Activated CD4-positive, alpha-beta memory T cell treated with anti-CD3 and anti-CD28 coated beads, Interleukin-2, amount 10 ng/mL, durations not matched to agents 7 days and 5 days (primary cell): ENCODE measurements at regions not wholly inside any gene's neighbourhood (a gene's known extent, or its start where the extent isn't known, plus 50 kb on each side); places are given as distances from the start of the nearest gene placed in this dataset.

Source experiments
- CTCF ChIA-PET: fragments of 350-600 bp; sonication (Branson Sonifier 250); formaldehyde crosslinking; loops from one replicate; lab custom pipeline; 2021; ENCODE audit warnings: antibody characterized with exemption, inconsistent platforms; lab: Charles Lee
- POLR2A ChIA-PET: fragments of 350-600 bp; sonication (Branson Sonifier 250); formaldehyde crosslinking; loops from one replicate; lab custom pipeline; 2021; ENCODE audit warnings: antibody characterized with exemption; lab: Charles Lee
- DNase-seq: peaks from one replicate; pipeline ENCODE4 v3.0.0-alpha.2; 2020
- H3K27ac Mint-ChIP-seq: one replicate; pipeline ENCODE4 v1.8.0; 2021; ENCODE audit warnings: mild to moderate bottlenecking, mixed read lengths
- H3K27me3 Mint-ChIP-seq: one replicate; pipeline ENCODE4 v1.8.0; 2021; ENCODE audit warnings: mixed read lengths
- H3K36me3 Mint-ChIP-seq: one replicate; pipeline ENCODE4 v1.8.0; 2021; ENCODE audit warnings: low read depth, mixed read lengths
- H3K4me1 Mint-ChIP-seq: one replicate; pipeline ENCODE4 v1.8.0; 2021; ENCODE audit warnings: mixed read lengths
- H3K4me3 Mint-ChIP-seq: one replicate; pipeline ENCODE4 v1.8.0; 2021; ENCODE audit warnings: mild to moderate bottlenecking, mixed read lengths
- H3K9me3 Mint-ChIP-seq: one replicate; pipeline ENCODE4 v1.8.0; 2021; ENCODE audit warnings: mixed read lengths

- Mint-ChIP-seq H3K27me3 (no peaks in the 10 kb centered on the region), H3K4me3 (no peak overlapping the region), H3K27ac (no peak overlapping the region), H3K9me3 (peaks cover 2% of the 10 kb centered on the region), H3K36me3 (no peaks in the 10 kb centered on the region), H3K4me1 (no peaks in the 10 kb centered on the region)
- ChIA-PET CTCF (no interaction called here), POLR2A (no interaction called here)
- DNase-seq = no peak
These were observed 794.3 kb upstream of the CDH7 start for GRCh38 chr18:64956465-64956864.

DNA sequence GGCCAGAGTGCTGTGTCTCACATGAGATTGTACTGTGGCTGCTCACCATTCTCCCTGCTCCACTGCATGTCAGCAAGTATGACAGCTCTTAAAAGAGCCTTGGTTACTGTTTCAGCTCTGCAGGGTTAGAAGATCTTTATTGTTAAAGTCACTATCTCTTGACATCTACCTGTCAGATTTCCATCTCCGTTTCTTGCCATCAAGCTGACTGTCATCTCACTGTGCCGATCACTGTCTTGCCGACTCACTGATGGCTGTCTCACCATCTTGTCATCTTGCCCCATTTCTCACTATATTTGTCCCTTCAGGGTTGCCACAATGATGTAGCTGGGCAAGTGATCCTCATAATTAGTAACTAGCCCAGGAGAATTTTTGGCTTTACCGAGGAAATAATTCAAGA lies 800.9 kb upstream of the CDH7 start:
- H3K27ac Mint-ChIP-seq = no peak overlapping the region
- peaks cover 24% of the 10 kb centered on the region for H3K9me3 Mint-ChIP-seq
- no peaks in the 10 kb centered on the region for H3K36me3 Mint-ChIP-seq
- no peak for DNase-seq
- H3K4me3 Mint-ChIP-seq = no peak overlapping the region
- no peaks in the 10 kb centered on the region for H3K4me1 Mint-ChIP-seq
- H3K27me3 Mint-ChIP-seq = no peaks in the 10 kb centered on the region
- POLR2A ChIA-PET = no interaction called here
- CTCF ChIA-PET = no interaction called here

GRCh38 chr18:64936671-64937070 lies 787.8 kb upstream of the LINC00305 start:
- ChIA-PET POLR2A (no interaction called here), CTCF (no interaction called here)
- H3K4me1 Mint-ChIP-seq = no peaks in the 10 kb centered on the region
- no peak overlapping the region for H3K27ac Mint-ChIP-seq
- no peaks in the 10 kb centered on the region for H3K27me3 Mint-ChIP-seq
- H3K9me3 Mint-ChIP-seq = no peaks in the 10 kb centered on the region
- no peak overlapping the region for H3K4me3 Mint-ChIP-seq
- no peaks in the 10 kb centered on the region for H3K36me3 Mint-ChIP-seq
- DNase-seq = no peak

DNA sequence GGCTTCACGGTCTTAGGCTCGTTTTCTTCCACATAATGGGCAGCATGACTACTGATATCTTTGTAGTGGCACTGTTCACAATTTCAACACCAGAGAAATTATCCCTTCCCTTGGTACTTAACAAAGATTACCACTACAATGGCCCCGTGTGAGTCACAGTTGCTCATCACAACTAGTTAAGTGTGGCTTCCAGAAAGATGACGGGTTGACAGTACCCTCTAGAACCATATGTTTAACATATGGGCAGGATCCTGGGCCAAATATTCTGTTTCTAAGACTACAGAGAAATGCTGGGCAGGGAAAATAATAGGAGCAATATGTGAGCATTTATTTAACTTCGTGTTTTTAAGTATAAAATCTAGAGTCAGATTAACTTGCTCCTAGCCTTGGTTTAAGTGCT lies 780.1 kb upstream of the LINC00305 start:
- H3K27me3 Mint-ChIP-seq = no peaks in the 10 kb centered on the region
- H3K36me3 Mint-ChIP-seq = no peaks in the 10 kb centered on the region
- peaks cover 6% of the 10 kb centered on the region for H3K9me3 Mint-ChIP-seq
- no peak overlapping the region for H3K27ac Mint-ChIP-seq
- no peak overlapping the region for H3K4me3 Mint-ChIP-seq
- H3K4me1 Mint-ChIP-seq = no peaks in the 10 kb centered on the region
- no peak for DNase-seq
- ChIA-PET POLR2A (no interaction called here), CTCF (no interaction called here)

GRCh38 chr18:64919971-64920570 lies 771.2 kb upstream of the LINC00305 start:
- ChIA-PET POLR2A (no interaction called here), CTCF (no interaction called here)
- Mint-ChIP-seq H3K4me1 (no peaks in the 10 kb centered on the region), H3K36me3 (no peaks in the 10 kb centered on the region), H3K27me3 (no peaks in the 10 kb centered on the region), H3K9me3 (peaks cover 6% of the 10 kb centered on the region), H3K27ac (no peak overlapping the region), H3K4me3 (no peak overlapping the region)
- no peak for DNase-seq

DNA sequence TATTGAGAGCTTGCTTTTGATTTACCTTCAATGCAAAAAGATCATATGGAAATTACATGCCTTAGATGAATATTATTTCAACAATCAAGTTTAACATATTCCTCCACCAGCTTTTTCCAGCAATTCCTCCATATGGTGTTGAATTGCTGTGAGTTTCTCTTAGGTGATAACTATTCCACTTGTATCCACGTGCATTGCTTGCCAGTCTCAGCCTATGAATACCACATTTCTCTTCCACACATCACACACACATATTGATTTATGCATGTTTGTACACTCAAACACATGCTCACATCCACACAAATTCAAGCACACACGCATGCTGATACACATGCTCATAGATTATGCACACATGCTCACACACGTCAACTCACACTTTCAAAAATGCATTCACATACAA lies 770.0 kb upstream of the LINC00305 start:
- no peak overlapping the region for H3K4me3 Mint-ChIP-seq
- no peak overlapping the region for H3K27ac Mint-ChIP-seq
- no peaks in the 10 kb centered on the region for H3K36me3 Mint-ChIP-seq
- H3K9me3 Mint-ChIP-seq = peaks cover 4% of the 10 kb centered on the region
- no peaks in the 10 kb centered on the region for H3K27me3 Mint-ChIP-seq
- POLR2A ChIA-PET = no interaction called here
- CTCF ChIA-PET = no interaction called here
- no peaks in the 10 kb centered on the region for H3K4me1 Mint-ChIP-seq
- DNase-seq = no peak

- CTCF ChIA-PET = no interaction called here
- DNase-seq = no peak
- H3K4me3 Mint-ChIP-seq = no peak overlapping the region
These were observed 744.5 kb upstream of the LINC00305 start for GRCh38 chr18:64893349-64893748.

DNA sequence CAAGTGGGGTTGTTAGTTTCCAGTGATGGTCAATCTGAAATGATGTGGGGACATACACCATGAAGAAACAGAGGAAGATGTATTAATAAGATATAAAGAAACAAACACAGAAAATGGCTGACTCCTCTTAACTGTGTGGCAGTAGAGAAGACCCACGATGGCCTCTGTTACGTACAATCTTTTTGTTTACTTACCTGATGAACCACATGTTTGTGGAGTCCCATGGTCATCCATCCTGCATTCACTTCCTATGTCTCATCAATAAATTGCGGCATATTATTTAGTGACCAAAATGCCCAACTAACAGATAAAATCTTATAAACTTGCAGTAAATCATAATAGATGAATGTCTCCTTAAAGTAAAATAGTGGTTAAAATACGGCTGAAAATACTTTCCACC lies 740.1 kb upstream of the LINC00305 start:
- Mint-ChIP-seq H3K27me3 (no peaks in the 10 kb centered on the region), H3K4me3 (no peak overlapping the region), H3K9me3 (peaks cover 10% of the 10 kb centered on the region), H3K4me1 (no peaks in the 10 kb centered on the region), H3K36me3 (no peaks in the 10 kb centered on the region), H3K27ac (no peak overlapping the region)
- POLR2A ChIA-PET = no interaction called here
- CTCF ChIA-PET = no interaction called here
- no peak for DNase-seq

More at GRCh38 chr18:64893349-64893748, 744.5 kb upstream of the LINC00305 start:
- Mint-ChIP-seq H3K36me3 (no peaks in the 10 kb centered on the region), H3K9me3 (peaks cover 7% of the 10 kb centered on the region), H3K27ac (no peak overlapping the region), H3K4me1 (no peaks in the 10 kb centered on the region), H3K27me3 (no peaks in the 10 kb centered on the region)
- POLR2A ChIA-PET = no interaction called here

DNA sequence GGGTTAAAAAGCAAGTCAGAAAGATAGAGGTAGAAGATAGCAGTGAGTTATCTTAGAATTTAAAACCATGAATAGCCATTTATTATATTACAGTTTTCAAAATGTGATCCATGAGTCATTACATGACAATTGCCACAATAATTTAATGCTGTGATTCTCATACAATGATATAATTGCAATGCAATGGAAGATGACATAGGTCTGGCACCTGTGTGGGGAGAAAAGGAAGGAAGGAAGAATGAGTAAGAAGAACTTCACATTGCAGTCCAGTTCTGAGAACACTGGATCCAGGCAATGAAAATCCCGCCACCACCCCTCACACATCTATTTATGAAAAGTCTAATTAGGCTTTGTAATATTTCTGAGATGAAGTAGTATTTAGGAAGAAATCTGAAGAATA lies 738.1 kb upstream of the LINC00305 start:
- no peak for DNase-seq
- H3K36me3 Mint-ChIP-seq = no peaks in the 10 kb centered on the region
- no peak overlapping the region for H3K4me3 Mint-ChIP-seq
- CTCF ChIA-PET = no interaction called here
- H3K9me3 Mint-ChIP-seq = peaks cover 7% of the 10 kb centered on the region
- no peaks in the 10 kb centered on the region for H3K4me1 Mint-ChIP-seq
- no peaks in the 10 kb centered on the region for H3K27me3 Mint-ChIP-seq
- H3K27ac Mint-ChIP-seq = no peak overlapping the region
- POLR2A ChIA-PET = no interaction called here

- no peak for DNase-seq
- Mint-ChIP-seq H3K4me1 (no peaks in the 10 kb centered on the region), H3K27ac (no peak overlapping the region), H3K9me3 (peaks cover 9% of the 10 kb centered on the region), H3K36me3 (no peaks in the 10 kb centered on the region), H3K4me3 (no peak overlapping the region), H3K27me3 (no peaks in the 10 kb centered on the region)
- ChIA-PET POLR2A (no interaction called here), CTCF (no interaction called here)
These were observed 734.0 kb upstream of the LINC00305 start for GRCh38 chr18:64882896-64883295.

- Mint-ChIP-seq H3K4me3 (no peak overlapping the region), H3K27me3 (no peaks in the 10 kb centered on the region), H3K9me3 (peaks cover 6% of the 10 kb centered on the region), H3K36me3 (no peaks in the 10 kb centered on the region), H3K4me1 (no peaks in the 10 kb centered on the region), H3K27ac (no peak overlapping the region)
- DNase-seq = no peak
- ChIA-PET CTCF (no interaction called here), POLR2A (no interaction called here)
These were observed 727.9 kb upstream of the LINC00305 start for GRCh38 chr18:64876833-64877232.

DNA sequence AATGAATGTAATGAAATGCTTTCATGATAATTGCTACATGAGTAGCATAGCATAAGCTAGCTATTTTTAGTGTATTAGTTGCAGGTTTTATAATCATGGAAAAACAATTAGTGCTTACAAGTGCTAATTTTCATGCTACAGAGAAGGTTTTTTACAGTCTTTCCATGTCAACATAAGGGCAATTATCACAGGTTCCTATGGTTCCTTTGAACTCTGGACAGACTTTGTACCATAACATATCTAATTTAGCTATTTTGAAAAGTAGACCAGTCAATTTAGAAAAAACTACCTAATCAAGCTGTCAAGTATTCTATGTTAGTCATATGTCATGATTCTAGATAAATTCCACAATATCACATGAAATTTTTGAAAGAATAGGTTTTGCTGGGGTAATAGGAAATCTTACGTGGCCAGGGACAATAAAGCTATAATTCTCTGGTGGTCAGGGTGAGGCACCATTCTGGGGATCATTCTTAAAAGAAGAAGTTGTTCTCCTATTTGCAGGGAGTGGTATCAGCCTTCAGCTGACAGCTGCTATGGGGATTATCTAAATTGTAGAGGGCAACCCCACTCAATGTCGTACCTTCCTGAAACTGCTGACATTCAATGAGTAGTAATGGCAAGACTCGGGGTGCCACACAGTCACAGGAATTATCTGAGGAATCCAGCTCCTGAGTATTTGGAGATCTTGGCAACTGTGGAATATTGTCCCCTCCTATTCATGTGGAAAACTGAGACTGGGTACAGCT lies 724.0 kb upstream of the LINC00305 start:
- Mint-ChIP-seq H3K27me3 (no peaks in the 10 kb centered on the region), H3K4me1 (no peaks in the 10 kb centered on the region), H3K4me3 (no peak overlapping the region), H3K27ac (no peak overlapping the region), H3K9me3 (peaks cover 14% of the 10 kb centered on the region), H3K36me3 (no peaks in the 10 kb centered on the region)
- no peak for DNase-seq
- POLR2A ChIA-PET = no interaction called here
- CTCF ChIA-PET = no interaction called here

DNA sequence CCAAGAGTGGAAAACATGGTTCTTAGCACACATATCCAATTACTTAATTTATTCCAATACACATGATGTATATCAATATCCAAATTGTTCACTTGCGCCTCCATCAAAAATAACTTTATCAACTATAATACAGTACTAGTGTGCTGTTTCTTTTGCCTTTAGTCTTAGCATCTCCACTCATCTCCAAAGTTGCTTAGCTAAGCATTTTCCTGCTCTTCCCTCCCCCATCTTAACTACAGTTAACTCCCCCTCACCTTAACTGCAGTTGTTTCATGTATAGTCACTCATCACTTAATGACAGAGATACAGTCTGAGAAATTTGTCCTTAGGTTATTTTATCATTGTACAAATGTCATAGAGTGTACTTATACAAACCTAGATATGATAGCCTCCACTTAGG lies 705.2 kb upstream of the LINC00305 start:
- DNase-seq = no peak
- Mint-ChIP-seq H3K4me1 (no peaks in the 10 kb centered on the region), H3K27me3 (no peaks in the 10 kb centered on the region), H3K36me3 (no peaks in the 10 kb centered on the region), H3K4me3 (no peak overlapping the region), H3K9me3 (peaks cover 10% of the 10 kb centered on the region), H3K27ac (no peak overlapping the region)
- POLR2A ChIA-PET = no interaction called here
- CTCF ChIA-PET = no interaction called here

GRCh38 chr18:64852281-64852680 lies 703.4 kb upstream of the LINC00305 start:
- no peaks in the 10 kb centered on the region for H3K4me1 Mint-ChIP-seq
- no peaks in the 10 kb centered on the region for H3K36me3 Mint-ChIP-seq
- no peak overlapping the region for H3K27ac Mint-ChIP-seq
- H3K9me3 Mint-ChIP-seq = peaks cover 11% of the 10 kb centered on the region
- no peaks in the 10 kb centered on the region for H3K27me3 Mint-ChIP-seq
- ChIA-PET CTCF (no interaction called here), POLR2A (no interaction called here)
- H3K4me3 Mint-ChIP-seq = no peak overlapping the region
- DNase-seq = no peak
